ENCODE measurements at regions not wholly inside any gene's neighbourhood (a gene's known extent, or its start where the extent isn't known, plus 50 kb on each side); places are given as distances from the start of the nearest gene placed in this dataset.

DNA sequence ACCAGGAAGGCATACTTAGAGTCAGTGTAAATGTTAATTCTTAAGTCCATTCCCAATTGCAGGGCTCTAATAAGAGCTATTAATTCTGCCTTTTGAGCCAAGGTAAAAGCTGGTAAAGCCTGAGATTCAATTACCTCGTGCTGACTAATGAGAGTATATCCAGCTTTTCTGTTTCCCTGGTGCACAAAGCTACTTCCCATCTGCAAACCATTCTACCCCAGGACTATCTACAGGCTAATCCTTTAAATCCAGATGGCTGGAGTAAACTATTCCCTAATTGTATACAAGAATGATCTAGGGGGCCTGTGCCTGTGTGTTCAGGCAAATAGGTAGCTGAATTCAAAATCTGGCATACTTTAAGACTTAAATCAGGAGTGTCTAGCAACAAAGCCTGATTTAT is 365.0 kb downstream of the GPM6A start:
- TF ChIP-seq, protein P1, sequence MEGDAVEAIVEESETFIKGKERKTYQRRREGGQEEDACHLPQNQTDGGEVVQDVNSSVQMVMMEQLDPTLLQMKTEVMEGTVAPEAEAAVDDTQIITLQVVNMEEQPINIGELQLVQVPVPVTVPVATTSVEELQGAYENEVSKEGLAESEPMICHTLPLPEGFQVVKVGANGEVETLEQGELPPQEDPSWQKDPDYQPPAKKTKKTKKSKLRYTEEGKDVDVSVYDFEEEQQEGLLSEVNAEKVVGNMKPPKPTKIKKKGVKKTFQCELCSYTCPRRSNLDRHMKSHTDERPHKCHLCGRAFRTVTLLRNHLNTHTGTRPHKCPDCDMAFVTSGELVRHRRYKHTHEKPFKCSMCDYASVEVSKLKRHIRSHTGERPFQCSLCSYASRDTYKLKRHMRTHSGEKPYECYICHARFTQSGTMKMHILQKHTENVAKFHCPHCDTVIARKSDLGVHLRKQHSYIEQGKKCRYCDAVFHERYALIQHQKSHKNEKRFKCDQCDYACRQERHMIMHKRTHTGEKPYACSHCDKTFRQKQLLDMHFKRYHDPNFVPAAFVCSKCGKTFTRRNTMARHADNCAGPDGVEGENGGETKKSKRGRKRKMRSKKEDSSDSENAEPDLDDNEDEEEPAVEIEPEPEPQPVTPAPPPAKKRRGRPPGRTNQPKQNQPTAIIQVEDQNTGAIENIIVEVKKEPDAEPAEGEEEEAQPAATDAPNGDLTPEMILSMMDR (conservative IDR thresholded peaks at IDR 0.05; ENCODE audit: low read length), result no peak
- TF ChIP-seq EZH2phosphoT487 (IDR thresholded peaks at IDR 0.05; ENCODE audit: borderline replicate concordance, low read depth, low read length), result no peak

Measured in OCI-LY7 (cell line).